Tibial nerve (tissue), 4 donors: ENCODE measurements at regions not wholly inside any gene's neighbourhood (a gene's known extent, or its start where the extent isn't known, plus 50 kb on each side); places are given as distances from the start of the nearest gene placed in this dataset.

ENCODE experiments used
- CTCF ChIP-seq, 5 experiments: fragments of 200-600 bp in 3 of 5; fragments of 450-650 bp in 2 of 5; sonication (generic) in 3 of 5; IDR thresholded peaks; one replicate each; pipeline ENCODE4 v1.5.1; 2016 to 2019; ENCODE audit warnings: antibody characterized with exemption in 5 of 5, mild to moderate bottlenecking in 3 of 5, moderate library complexity in 2 of 5
- EP300 ChIP-seq, 2 donors: sonication (generic); formaldehyde crosslinking; IDR thresholded peaks; one replicate each; pipeline ENCODE4 v1.6.1; 2017; ENCODE audit warnings: antibody characterized with exemption in 2 of 2, mild to moderate bottlenecking in 1 of 2
- POLR2A ChIP-seq, 2 donors: fragments of 450-650 bp; IDR thresholded peaks; one replicate each; pipeline ENCODE4 v1.6.1; 2017; ENCODE audit warnings: antibody characterized with exemption in 2 of 2, mild to moderate bottlenecking in 2 of 2, moderate library complexity in 2 of 2

- TF ChIP-seq POLR2A (IDR thresholded peaks at IDR 0.05) (no peak), CTCF (IDR thresholded peaks at IDR 0.05) (no peak), EP300 (IDR thresholded peaks at IDR 0.05) (no peak)
These were observed 54.6 kb upstream of the ABCA1 start for GRCh38 chr9:104982543-104982942.
